GM12875 (cell line): ENCODE measurements at regions not wholly inside any gene's neighbourhood (a gene's known extent, or its start where the extent isn't known, plus 50 kb on each side); places are given as distances from the start of the nearest gene placed in this dataset.

ENCODE experiments used
- H3K4me3 ChIP-seq: one replicate; pipeline ENCODE4 v1.5.1; 2011; ENCODE audit warnings: low read depth, low read length, control low read depth
- TF ChIP-seq, protein P1 (sequence below): IDR thresholded peaks from 2 replicates; pipeline ENCODE4 v1.5.1; 2011; ENCODE audit warnings: low read depth, mild to moderate bottlenecking, control low read depth, inconsistent platforms, low read length, moderate library complexity, borderline replicate concordance; ENCODE audit not compliant: insufficient read depth

DNA sequence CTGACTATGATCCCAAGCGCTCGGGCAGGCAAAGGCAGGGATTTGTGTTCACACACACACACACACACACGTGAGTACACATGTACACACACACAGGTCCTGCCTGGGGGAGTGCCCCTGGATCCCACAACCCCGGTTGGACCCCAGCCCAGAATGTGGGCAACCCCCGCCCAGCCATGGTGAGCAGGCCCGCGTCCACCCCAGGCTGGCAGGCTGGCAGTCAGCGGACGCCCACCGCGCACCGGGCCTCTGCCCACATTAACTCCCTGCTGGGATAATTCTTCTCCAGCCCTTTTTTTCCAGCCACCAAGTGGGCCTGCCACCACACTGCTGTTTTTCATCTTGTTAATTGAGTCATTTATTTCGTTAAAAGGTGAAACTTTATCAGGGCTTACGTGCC, 256.2 kb downstream of the BCL11B start:
- TF ChIP-seq, protein P1, sequence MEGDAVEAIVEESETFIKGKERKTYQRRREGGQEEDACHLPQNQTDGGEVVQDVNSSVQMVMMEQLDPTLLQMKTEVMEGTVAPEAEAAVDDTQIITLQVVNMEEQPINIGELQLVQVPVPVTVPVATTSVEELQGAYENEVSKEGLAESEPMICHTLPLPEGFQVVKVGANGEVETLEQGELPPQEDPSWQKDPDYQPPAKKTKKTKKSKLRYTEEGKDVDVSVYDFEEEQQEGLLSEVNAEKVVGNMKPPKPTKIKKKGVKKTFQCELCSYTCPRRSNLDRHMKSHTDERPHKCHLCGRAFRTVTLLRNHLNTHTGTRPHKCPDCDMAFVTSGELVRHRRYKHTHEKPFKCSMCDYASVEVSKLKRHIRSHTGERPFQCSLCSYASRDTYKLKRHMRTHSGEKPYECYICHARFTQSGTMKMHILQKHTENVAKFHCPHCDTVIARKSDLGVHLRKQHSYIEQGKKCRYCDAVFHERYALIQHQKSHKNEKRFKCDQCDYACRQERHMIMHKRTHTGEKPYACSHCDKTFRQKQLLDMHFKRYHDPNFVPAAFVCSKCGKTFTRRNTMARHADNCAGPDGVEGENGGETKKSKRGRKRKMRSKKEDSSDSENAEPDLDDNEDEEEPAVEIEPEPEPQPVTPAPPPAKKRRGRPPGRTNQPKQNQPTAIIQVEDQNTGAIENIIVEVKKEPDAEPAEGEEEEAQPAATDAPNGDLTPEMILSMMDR = no peak
- H3K4me3 ChIP-seq = no peak overlapping the region

GRCh38 chr14:99023371-99023770, 248.6 kb downstream of the BCL11B start:
- TF ChIP-seq, protein P1 = no peak
- no peak overlapping the region for H3K4me3 ChIP-seq

DNA sequence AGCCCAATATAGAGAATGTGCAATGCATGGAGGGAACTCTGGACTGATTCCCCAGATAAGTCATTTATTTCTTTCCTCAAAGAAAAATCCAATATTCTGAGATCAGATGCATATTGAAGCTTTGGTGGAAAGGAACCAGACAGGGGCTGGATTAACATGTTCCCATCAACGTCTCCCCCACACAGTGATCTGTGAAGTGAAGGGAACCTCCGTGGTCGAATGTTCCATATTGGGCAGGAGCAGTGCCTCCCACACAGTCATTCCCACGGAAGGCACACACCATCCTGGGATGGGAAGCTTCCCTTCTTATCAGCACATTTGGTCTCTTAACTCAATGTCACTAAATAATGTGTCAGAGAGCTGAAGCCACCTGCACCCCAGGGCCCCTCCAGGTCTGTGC, 247.1 kb downstream of the BCL11B start:
- TF ChIP-seq, protein P1 = no peak
- no peak overlapping the region for H3K4me3 ChIP-seq

GRCh38 chr14:99025418-99025817, 246.6 kb downstream of the BCL11B start:
- TF ChIP-seq, protein P1 = no peak

GRCh38 chr14:99026471-99026870, 245.5 kb downstream of the BCL11B start:
- TF ChIP-seq, protein P1 = no peak
- no peak overlapping the region for H3K4me3 ChIP-seq

More at GRCh38 chr14:99025418-99025817, 246.6 kb downstream of the BCL11B start:
- H3K4me3 ChIP-seq = no peak overlapping the region

DNA sequence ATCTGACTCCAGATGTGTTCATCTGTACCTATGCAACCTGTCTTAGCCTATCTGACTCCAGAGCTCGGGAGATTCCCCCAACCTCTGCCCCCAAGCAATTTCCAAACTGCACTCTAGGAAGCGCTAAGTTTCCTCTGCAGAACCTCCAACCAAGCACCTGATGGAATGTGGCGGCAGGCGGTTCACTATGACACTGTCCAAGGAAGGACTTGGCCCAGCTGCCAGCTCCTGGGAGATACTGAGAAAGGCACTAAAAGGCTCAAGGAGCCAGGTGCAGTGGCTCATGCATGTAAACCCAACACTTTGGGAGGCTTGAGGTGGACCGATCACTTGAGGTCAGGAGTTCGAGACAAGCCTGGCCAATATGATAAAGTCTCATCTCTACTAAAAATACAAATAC, 244.0 kb downstream of the BCL11B start:
- H3K4me3 ChIP-seq = no peak overlapping the region
- TF ChIP-seq, protein P1 = no peak

GRCh38 chr14:99028521-99028920, 243.5 kb downstream of the BCL11B start:
- TF ChIP-seq, protein P1 = no peak
- no peak overlapping the region for H3K4me3 ChIP-seq
